DND-41 (cell line): ENCODE measurements at regions not wholly inside any gene's neighbourhood (a gene's known extent, or its start where the extent isn't known, plus 50 kb on each side); places are given as distances from the start of the nearest gene placed in this dataset.

Experiments used
- CTCF ChIP-seq: IDR thresholded peaks from 2 replicates; pipeline ENCODE4 v1.5.1; 2012; ENCODE audit warnings: borderline replicate concordance, low read length, moderate library complexity, mild to moderate bottlenecking; ENCODE audit not compliant: poor library complexity, severe bottlenecking; ENCODE audit errors: extremely low read depth
- EZH2 ChIP-seq: IDR thresholded peaks from 3 replicates; pipeline ENCODE4 v1.6.1; 2012; ENCODE audit warnings: borderline replicate concordance, low read depth, mild to moderate bottlenecking, moderate library complexity, low read length, inconsistent platforms; ENCODE audit not compliant: severe bottlenecking

GRCh38 chr14:97329701-97330100 lies 532.5 kb downstream of the VRK1 start:
- TF ChIP-seq CTCF (no peak), EZH2 (no peak)
